ENCODE measurements at regions not wholly inside any gene's neighbourhood (a gene's known extent, or its start where the extent isn't known, plus 50 kb on each side); places are given as distances from the start of the nearest gene placed in this dataset.

GRCh38 chr4:15373363-15373762 is 54.5 kb upstream of the C1QTNF7 start:
- no peak for TF ChIP-seq CTCF (IDR thresholded peaks at IDR 0.05 in 4 of 5, conservative IDR thresholded peaks at IDR 0.05 in 1 of 5)
- no peak for TF ChIP-seq POLR2A (IDR thresholded peaks at IDR 0.05)

Measured in gastrocnemius medialis (tissue), 4 donors.